ENCODE measurements at regions not wholly inside any gene's neighbourhood (a gene's known extent, or its start where the extent isn't known, plus 50 kb on each side); places are given as distances from the start of the nearest gene placed in this dataset.

DNA sequence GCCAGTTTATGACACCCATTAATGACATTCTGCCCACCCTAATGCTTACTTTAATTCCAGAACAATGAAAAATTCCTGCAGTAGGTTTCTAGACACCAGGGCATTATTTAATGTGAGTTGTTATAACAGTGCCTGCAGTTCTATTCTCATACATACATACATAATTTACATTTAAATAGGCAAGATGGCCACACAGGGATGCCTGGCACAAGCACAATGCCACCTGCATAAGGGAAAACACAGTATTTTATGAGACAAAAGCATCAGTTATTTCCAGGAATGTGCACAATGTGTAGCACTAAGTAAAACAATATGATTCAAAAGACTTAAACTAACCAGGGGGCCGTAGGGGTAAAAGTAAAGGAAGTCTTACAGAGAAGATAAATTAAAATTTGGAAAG is 243.9 kb upstream of the SPRY2 start:
- TF ChIP-seq, protein P1, sequence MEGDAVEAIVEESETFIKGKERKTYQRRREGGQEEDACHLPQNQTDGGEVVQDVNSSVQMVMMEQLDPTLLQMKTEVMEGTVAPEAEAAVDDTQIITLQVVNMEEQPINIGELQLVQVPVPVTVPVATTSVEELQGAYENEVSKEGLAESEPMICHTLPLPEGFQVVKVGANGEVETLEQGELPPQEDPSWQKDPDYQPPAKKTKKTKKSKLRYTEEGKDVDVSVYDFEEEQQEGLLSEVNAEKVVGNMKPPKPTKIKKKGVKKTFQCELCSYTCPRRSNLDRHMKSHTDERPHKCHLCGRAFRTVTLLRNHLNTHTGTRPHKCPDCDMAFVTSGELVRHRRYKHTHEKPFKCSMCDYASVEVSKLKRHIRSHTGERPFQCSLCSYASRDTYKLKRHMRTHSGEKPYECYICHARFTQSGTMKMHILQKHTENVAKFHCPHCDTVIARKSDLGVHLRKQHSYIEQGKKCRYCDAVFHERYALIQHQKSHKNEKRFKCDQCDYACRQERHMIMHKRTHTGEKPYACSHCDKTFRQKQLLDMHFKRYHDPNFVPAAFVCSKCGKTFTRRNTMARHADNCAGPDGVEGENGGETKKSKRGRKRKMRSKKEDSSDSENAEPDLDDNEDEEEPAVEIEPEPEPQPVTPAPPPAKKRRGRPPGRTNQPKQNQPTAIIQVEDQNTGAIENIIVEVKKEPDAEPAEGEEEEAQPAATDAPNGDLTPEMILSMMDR (IDR thresholded peaks at IDR 0.05; ENCODE audit: low read depth, low read length, missing input control) = no peak
- TF ChIP-seq RAD21 (IDR thresholded peaks at IDR 0.05) = no peak
